Loucy (cell line): ENCODE measurements at regions not wholly inside any gene's neighbourhood (a gene's known extent, or its start where the extent isn't known, plus 50 kb on each side); places are given as distances from the start of the nearest gene placed in this dataset.
"Not testable (repeated sequence)": the region's sequence is repeated elsewhere in the genome, so short reads cannot be mapped to it uniquely, and the experiment has no call there.

Experiments used
- H2AFZ ChIP-seq: fragments of 200-600 bp; sonication (generic); 2 replicates; pipeline ENCODE4 v1.6.0; 2016; ENCODE audit warnings: antibody characterized with exemption, mild to moderate bottlenecking, low read length, moderate library complexity
- H3F3A ChIP-seq: fragments of 200-600 bp; 2 replicates; pipeline ENCODE4 v1.6.0; 2016; ENCODE audit warnings: antibody characterized with exemption, low read depth, mild to moderate bottlenecking
- H3K27me3 ChIP-seq: fragments of 200-600 bp; sonication (generic); 2 replicates; pipeline ENCODE4 v1.6.1; 2014; ENCODE audit warnings: low read length, mild to moderate bottlenecking; ENCODE audit not compliant: insufficient read depth, poor library complexity, severe bottlenecking
- H3K36me3 ChIP-seq: fragments of 200-600 bp; sonication (generic); 2 replicates; pipeline ENCODE4 v1.6.1; 2016; ENCODE audit warnings: low read length; ENCODE audit not compliant: insufficient read depth
- H3K4me1 ChIP-seq: fragments of 200-600 bp; sonication (generic); 2 replicates; pipeline ENCODE4 v1.5.1; 2014; ENCODE audit warnings: low read length, mild to moderate bottlenecking; ENCODE audit not compliant: insufficient read depth, poor library complexity, severe bottlenecking
- H3K4me2 ChIP-seq: fragments of 200-600 bp; sonication (generic); 2 replicates; pipeline ENCODE4 v1.6.0; 2014; ENCODE audit warnings: antibody characterized with exemption, low read length, low read depth, mild to moderate bottlenecking; ENCODE audit not compliant: poor library complexity, severe bottlenecking
- H3K4me3 ChIP-seq: fragments of 200-600 bp; sonication (generic); 2 replicates; pipeline ENCODE4 v1.5.1; 2014; ENCODE audit warnings: low read length, mild to moderate bottlenecking, mixed read lengths; ENCODE audit not compliant: poor library complexity, severe bottlenecking
- H3K79me2 ChIP-seq: fragments of 200-600 bp; sonication (generic); 2 replicates; pipeline ENCODE4 v1.6.1; 2014; ENCODE audit warnings: low read length; ENCODE audit not compliant: insufficient read depth
- H3K9ac ChIP-seq: fragments of 200-600 bp; sonication (generic); 2 replicates; pipeline ENCODE4 v1.6.0; 2014; ENCODE audit warnings: mild to moderate bottlenecking, low read depth, low read length, moderate library complexity; ENCODE audit not compliant: poor library complexity, severe bottlenecking
- H3K9me2 ChIP-seq: fragments of 200-600 bp; sonication (generic); replicated peaks from 2 replicates; pipeline ENCODE4 v1.6.1; 2016; ENCODE audit warnings: low read depth, low read length, mixed read lengths
- H3K9me3 ChIP-seq: fragments of 200-600 bp; sonication (generic); 2 replicates; pipeline ENCODE4 v1.6.1; 2014; ENCODE audit warnings: mild to moderate bottlenecking, antibody characterized with exemption, low read length, low read depth; ENCODE audit not compliant: insufficient read depth
- H4K20me1 ChIP-seq: fragments of 200-600 bp; sonication (generic); 2 replicates; pipeline ENCODE4 v1.6.0; 2014; ENCODE audit warnings: antibody characterized with exemption, low read length, mild to moderate bottlenecking; ENCODE audit not compliant: insufficient read depth, poor library complexity, severe bottlenecking
- CTCF ChIP-seq: fragments of 200-600 bp; sonication (generic); conservative IDR thresholded peaks from 2 replicates; pipeline ENCODE4 v1.5.1; 2014; ENCODE audit warnings: mild to moderate bottlenecking, antibody characterized with exemption, low read length
- EZH2phosphoT487 ChIP-seq: fragments of 200-600 bp; IDR thresholded peaks from 2 replicates; pipeline ENCODE4 v1.6.1; 2018; ENCODE audit warnings: antibody characterized with exemption, mild to moderate bottlenecking, moderate library complexity, borderline replicate concordance

GRCh38 chr7:96561892-96562291, 147.8 kb downstream of the SEM1 start:
- no peaks in the 10 kb centered on the region for H3K4me1 ChIP-seq
- no peaks in the 10 kb centered on the region for H3K79me2 ChIP-seq
- H3K9ac ChIP-seq = no peak overlapping the region
- H3K9me2 ChIP-seq = no peaks in the 10 kb centered on the region
- H3K27me3 ChIP-seq = no peaks in the 10 kb centered on the region
- no peak overlapping the region for H2AFZ ChIP-seq
- no peaks in the 10 kb centered on the region for H3K9me3 ChIP-seq
- no peak overlapping the region for H3K4me2 ChIP-seq
- no peak overlapping the region for H3K4me3 ChIP-seq
- no peaks in the 10 kb centered on the region for H3K36me3 ChIP-seq
- TF ChIP-seq CTCF = no peak
- TF ChIP-seq EZH2phosphoT487 = no peak
- no peaks in the 10 kb centered on the region for H4K20me1 ChIP-seq
- no peaks in the 10 kb centered on the region for H3F3A ChIP-seq

DNA sequence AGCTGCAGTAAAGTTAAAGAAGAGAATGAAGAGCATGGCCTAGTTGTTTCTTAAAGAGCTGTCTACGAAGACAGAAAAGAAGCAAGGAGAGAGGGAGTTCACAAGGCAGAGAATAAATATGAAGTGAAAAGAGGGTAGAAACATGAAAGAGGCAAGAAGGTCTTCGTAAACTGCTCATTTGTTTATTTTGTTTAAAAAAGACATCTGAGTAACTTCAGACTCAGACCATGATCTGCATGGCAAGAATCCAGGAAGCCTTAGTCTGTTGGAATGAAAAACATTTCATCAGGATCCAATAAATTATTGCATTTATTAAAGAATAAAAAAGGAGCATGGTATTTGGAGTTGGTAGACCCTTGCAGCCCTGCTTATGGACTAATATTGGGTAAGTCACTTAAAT, 151.1 kb downstream of the SEM1 start:
- Histone ChIP-seq H3K4me3 (no peak overlapping the region), H4K20me1 (no peaks in the 10 kb centered on the region), H3F3A (no peaks in the 10 kb centered on the region), H3K9me2 (no peaks in the 10 kb centered on the region), H2AFZ (no peak overlapping the region), H3K4me2 (no peak overlapping the region), H3K36me3 (no peaks in the 10 kb centered on the region), H3K9me3 (no peaks in the 10 kb centered on the region), H3K27me3 (no peaks in the 10 kb centered on the region), H3K4me1 (no peaks in the 10 kb centered on the region), H3K9ac (no peak overlapping the region), H3K79me2 (no peaks in the 10 kb centered on the region)
- TF ChIP-seq CTCF (no peak), EZH2phosphoT487 (no peak)

GRCh38 chr7:96558093-96558492, 151.6 kb downstream of the SEM1 start:
- H2AFZ ChIP-seq = no peak overlapping the region
- H3K4me1 ChIP-seq = no peaks in the 10 kb centered on the region
- H3K9me2 ChIP-seq = no peaks in the 10 kb centered on the region
- H3K36me3 ChIP-seq = no peaks in the 10 kb centered on the region
- no peaks in the 10 kb centered on the region for H3K79me2 ChIP-seq
- H3K4me2 ChIP-seq = no peak overlapping the region
- no peak overlapping the region for H3K4me3 ChIP-seq
- no peak overlapping the region for H3K9ac ChIP-seq
- no peaks in the 10 kb centered on the region for H3F3A ChIP-seq
- H4K20me1 ChIP-seq = no peaks in the 10 kb centered on the region
- H3K27me3 ChIP-seq = no peaks in the 10 kb centered on the region
- TF ChIP-seq EZH2phosphoT487 (no peak), CTCF (no peak)
- no peaks in the 10 kb centered on the region for H3K9me3 ChIP-seq

GRCh38 chr7:96557598-96557997, 152.0 kb downstream of the SEM1 start:
- H3K79me2 ChIP-seq, H3K4me1 ChIP-seq, H3F3A ChIP-seq, H4K20me1 ChIP-seq, H3K4me2 ChIP-seq, H3K9me2 ChIP-seq, H3K4me3 ChIP-seq, H2AFZ ChIP-seq, H3K36me3 ChIP-seq, H3K27me3 ChIP-seq, H3K9ac ChIP-seq, H3K9me3 ChIP-seq: not testable (repeated sequence)
